Stimulated activated CD4-positive, alpha-beta T cell treated with anti-CD3 and anti-CD28 coated beads, Interleukin-12 subunit alpha, Interleukin-12 subunit beta, amount 100 ng/mL, for 4 hours (primary cell): ENCODE measurements at regions not wholly inside any gene's neighbourhood (a gene's known extent, or its start where the extent isn't known, plus 50 kb on each side); places are given as distances from the start of the nearest gene placed in this dataset.
"Not testable (repeated sequence)": the region's sequence is repeated elsewhere in the genome, so short reads cannot be mapped to it uniquely, and the experiment has no call there.

Source experiments
- DNase-seq: peaks from one replicate; pipeline ENCODE4 v3.0.0-alpha.2; 2020

- not testable (repeated sequence) for DNase-seq
These were observed 422.5 kb downstream of the HS3ST3B1 start for GRCh38 chr17:14723349-14723748.

- DNase-seq, result no peak
These were observed 419.1 kb downstream of the HS3ST3B1 start for GRCh38 chr17:14719942-14720341.

- no peak for DNase-seq
These were observed 417.0 kb downstream of the HS3ST3B1 start for GRCh38 chr17:14717859-14718258.

GRCh38 chr17:14715561-14715960 lies 414.7 kb downstream of the HS3ST3B1 start:
- DNase-seq, result no peak

GRCh38 chr17:14712611-14713021 lies 411.7 kb downstream of the HS3ST3B1 start:
- DNase-seq, result no peak

- no peak for DNase-seq
These were observed 403.2 kb downstream of the HS3ST3B1 start for GRCh38 chr17:14704121-14704520.

- no peak for DNase-seq
These were observed 401.0 kb downstream of the HS3ST3B1 start for GRCh38 chr17:14701886-14702285.

- DNase-seq, result no peak
These were observed 398.8 kb downstream of the HS3ST3B1 start for GRCh38 chr17:14699574-14700185.

GRCh38 chr17:14693382-14693781 lies 392.5 kb downstream of the HS3ST3B1 start:
- DNase-seq, result no peak

- DNase-seq, result no peak
These were observed 389.8 kb downstream of the HS3ST3B1 start for GRCh38 chr17:14690704-14691103.

- no peak for DNase-seq
These were observed 387.3 kb downstream of the HS3ST3B1 start for GRCh38 chr17:14688134-14688533.

- DNase-seq, result no peak
These were observed 371.9 kb downstream of the HS3ST3B1 start for GRCh38 chr17:14672830-14673229.

GRCh38 chr17:14670861-14671260 lies 370.0 kb downstream of the HS3ST3B1 start:
- DNase-seq, result no peak

GRCh38 chr17:14664511-14664910 lies 363.6 kb downstream of the HS3ST3B1 start:
- DNase-seq, result no peak

GRCh38 chr17:14641117-14641516 lies 340.2 kb downstream of the HS3ST3B1 start:
- no peak for DNase-seq

GRCh38 chr17:14637260-14637659 lies 336.4 kb downstream of the HS3ST3B1 start:
- no peak for DNase-seq

GRCh38 chr17:14630621-14631020 lies 329.7 kb downstream of the HS3ST3B1 start:
- DNase-seq, result no peak

GRCh38 chr17:14630046-14630445 lies 329.2 kb downstream of the HS3ST3B1 start:
- DNase-seq, result no peak

GRCh38 chr17:14622615-14623101 lies 321.8 kb downstream of the HS3ST3B1 start:
- DNase-seq, result no peak

- DNase-seq, result no peak
These were observed 321.1 kb downstream of the HS3ST3B1 start for GRCh38 chr17:14621826-14622614.

GRCh38 chr17:14619821-14620220 lies 318.9 kb downstream of the HS3ST3B1 start:
- DNase-seq, result no peak

GRCh38 chr17:14616528-14616927 lies 315.6 kb downstream of the HS3ST3B1 start:
- DNase-seq, result no peak

GRCh38 chr17:14605267-14605599 lies 304.4 kb downstream of the HS3ST3B1 start:
- no peak for DNase-seq

GRCh38 chr17:14604591-14605266 lies 303.8 kb downstream of the HS3ST3B1 start:
- DNase-seq, result no peak
